ENCODE measurements at regions not wholly inside any gene's neighbourhood (a gene's known extent, or its start where the extent isn't known, plus 50 kb on each side); places are given as distances from the start of the nearest gene placed in this dataset.
"Not testable (repeated sequence)": the region's sequence is repeated elsewhere in the genome, so short reads cannot be mapped to it uniquely, and the experiment has no call there.

DNA sequence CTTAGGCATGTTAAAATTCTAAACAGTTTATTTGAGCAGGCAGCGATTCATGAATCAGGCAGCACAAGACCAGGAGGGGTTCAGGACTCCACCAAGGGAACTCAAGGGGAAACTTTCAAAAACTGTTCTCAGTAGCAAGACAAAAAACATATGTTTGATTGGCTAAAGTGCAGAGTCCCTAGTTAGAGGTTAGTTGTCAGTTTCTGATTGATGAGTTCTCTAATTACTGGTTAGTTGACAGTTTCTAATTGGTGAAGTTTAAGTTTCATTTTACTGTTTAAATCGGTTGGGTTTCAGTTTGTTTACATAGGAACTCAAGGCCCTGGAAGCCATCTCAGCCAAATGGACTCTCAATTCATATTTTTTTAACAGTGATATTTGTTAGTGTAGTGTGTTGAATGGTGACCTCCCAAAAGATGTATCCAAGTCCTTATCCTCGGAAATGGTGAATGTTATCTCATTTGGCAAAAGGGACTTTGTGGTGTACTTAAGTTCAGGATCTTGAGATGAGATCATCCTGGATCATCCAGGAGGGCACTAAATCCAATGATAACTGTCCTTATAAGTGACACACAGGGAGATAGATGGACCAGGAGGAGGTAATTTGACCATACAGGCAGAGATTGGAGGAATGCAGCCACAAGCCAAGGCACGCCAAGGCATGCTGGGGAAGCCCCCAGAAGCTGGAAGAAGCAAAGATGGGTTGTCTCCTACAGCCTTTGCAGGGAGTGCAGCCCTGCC lies 219.2 kb upstream of the RAI14 start:
- DNase-seq (ENCODE audit: low read depth), result no peak
- TF ChIP-seq, protein P1, sequence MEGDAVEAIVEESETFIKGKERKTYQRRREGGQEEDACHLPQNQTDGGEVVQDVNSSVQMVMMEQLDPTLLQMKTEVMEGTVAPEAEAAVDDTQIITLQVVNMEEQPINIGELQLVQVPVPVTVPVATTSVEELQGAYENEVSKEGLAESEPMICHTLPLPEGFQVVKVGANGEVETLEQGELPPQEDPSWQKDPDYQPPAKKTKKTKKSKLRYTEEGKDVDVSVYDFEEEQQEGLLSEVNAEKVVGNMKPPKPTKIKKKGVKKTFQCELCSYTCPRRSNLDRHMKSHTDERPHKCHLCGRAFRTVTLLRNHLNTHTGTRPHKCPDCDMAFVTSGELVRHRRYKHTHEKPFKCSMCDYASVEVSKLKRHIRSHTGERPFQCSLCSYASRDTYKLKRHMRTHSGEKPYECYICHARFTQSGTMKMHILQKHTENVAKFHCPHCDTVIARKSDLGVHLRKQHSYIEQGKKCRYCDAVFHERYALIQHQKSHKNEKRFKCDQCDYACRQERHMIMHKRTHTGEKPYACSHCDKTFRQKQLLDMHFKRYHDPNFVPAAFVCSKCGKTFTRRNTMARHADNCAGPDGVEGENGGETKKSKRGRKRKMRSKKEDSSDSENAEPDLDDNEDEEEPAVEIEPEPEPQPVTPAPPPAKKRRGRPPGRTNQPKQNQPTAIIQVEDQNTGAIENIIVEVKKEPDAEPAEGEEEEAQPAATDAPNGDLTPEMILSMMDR (IDR thresholded peaks at IDR 0.05; ENCODE audit: low read depth, low read length, missing control alignments), result no peak
- H3K4me3 ChIP-seq (ENCODE audit: low read depth, low read length), result no peak overlapping the region

DNA sequence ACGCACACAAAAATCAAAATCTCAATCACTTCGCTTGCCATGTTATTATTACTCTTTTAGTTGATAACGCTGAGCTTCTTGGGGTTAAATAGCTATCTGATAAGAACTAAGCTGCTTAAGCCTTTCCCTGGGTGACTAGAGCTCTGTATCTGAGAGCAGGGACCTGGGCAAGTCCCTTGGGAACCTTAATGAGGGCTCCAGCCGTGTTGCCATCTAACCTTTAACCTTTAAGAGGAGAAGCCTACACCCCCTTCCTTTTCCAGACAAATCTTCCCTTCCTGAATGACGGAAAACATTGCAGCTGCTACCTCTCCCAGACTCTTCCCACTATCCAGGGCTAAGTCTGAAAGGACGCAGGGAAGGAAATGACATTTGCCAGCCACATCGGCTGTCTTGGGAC lies 216.5 kb upstream of the RAI14 start:
- TF ChIP-seq, protein P1 (IDR thresholded peaks at IDR 0.05; ENCODE audit: low read depth, low read length, missing control alignments), result no peak
- no peak for DNase-seq (ENCODE audit: low read depth)

GRCh38 chr5:34441767-34442166 lies 214.4 kb upstream of the RAI14 start:
- DNase-seq (ENCODE audit: low read depth); H3K4me3 ChIP-seq (ENCODE audit: low read depth, low read length): not testable (repeated sequence)

More for the DNA sequence above, 216.5 kb upstream of the RAI14 start:
- no peak overlapping the region for H3K4me3 ChIP-seq (ENCODE audit: low read depth, low read length)

- TF ChIP-seq, protein P1 (IDR thresholded peaks at IDR 0.05; ENCODE audit: low read depth, low read length, missing control alignments), result no peak
- no peak overlapping the region for H3K4me3 ChIP-seq (ENCODE audit: low read depth, low read length)
- no peak for DNase-seq (ENCODE audit: low read depth)
These were observed 208.7 kb upstream of the RAI14 start for GRCh38 chr5:34447424-34447823.

GRCh38 chr5:34449639-34450038 lies 206.5 kb upstream of the RAI14 start:
- DNase-seq (ENCODE audit: low read depth), result no peak
- no peak overlapping the region for H3K4me3 ChIP-seq (ENCODE audit: low read depth, low read length)
- TF ChIP-seq, protein P1 (IDR thresholded peaks at IDR 0.05; ENCODE audit: low read depth, low read length, missing control alignments), result no peak

DNA sequence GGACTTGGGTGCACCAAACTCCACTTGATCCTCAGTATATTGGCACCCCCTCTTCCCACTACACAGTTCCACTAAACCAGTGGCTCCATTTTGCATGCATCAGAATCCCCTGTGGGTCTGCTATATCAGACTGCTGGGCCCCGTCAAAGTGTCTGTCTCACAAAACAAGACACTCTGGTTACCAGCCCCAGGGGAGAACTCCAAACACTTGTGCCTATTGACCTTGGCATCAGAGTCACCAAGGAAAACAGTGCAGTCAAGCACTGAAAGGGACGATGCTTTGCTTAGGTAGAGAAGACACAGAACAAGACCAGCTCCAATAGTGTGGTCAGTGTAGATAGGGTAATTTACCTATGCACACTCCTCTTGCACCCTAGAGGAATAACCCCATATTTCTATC lies 205.8 kb upstream of the RAI14 start:
- TF ChIP-seq, protein P1 (IDR thresholded peaks at IDR 0.05; ENCODE audit: low read depth, low read length, missing control alignments), result no peak
- H3K4me3 ChIP-seq (ENCODE audit: low read depth, low read length), result no peak overlapping the region
- DNase-seq (ENCODE audit: low read depth), result no peak

DNA sequence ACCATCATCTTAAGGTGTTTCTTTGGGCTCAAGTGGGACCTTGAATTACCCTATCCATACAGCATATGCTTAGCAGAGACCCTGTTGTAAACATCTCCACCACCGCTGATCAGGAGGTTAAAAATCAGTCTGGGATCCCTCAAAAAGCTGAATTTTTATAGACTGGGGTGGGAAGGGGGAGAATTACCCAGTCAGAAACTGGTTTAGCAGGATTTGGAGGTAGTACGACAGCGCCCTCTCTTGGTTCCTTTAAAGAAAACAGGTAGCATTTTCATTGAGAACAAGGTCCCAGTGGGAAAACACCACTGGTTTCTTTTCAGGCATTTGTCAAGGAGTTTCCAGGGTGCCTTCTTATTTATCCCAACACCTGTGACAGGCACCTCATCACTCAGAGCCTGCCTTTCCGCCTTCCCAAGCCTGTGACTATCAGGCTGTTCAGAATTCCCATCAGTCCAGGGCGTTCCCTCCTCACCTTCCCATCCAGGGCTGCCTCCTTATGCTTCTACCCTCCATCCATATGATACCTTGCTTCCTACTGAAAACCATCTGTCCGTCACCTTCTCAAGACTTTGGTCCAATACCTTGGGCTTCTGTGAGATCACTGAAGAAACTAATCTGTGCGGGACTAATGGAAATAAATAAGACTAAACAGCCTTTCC lies 203.8 kb upstream of the RAI14 start:
- H3K4me3 ChIP-seq (ENCODE audit: low read depth, low read length), result no peak overlapping the region
- no peak for DNase-seq (ENCODE audit: low read depth)
- TF ChIP-seq, protein P1 (IDR thresholded peaks at IDR 0.05; ENCODE audit: low read depth, low read length, missing control alignments), result peak; percentile 20

Measured in GM12864 (cell line).